ENCODE measurements at regions not wholly inside any gene's neighbourhood (a gene's known extent, or its start where the extent isn't known, plus 50 kb on each side); places are given as distances from the start of the nearest gene placed in this dataset.
"Not testable (repeated sequence)": the region's sequence is repeated elsewhere in the genome, so short reads cannot be mapped to it uniquely, and the experiment has no call there.

GRCh38 chr7:10646194-10646593, 327.5 kb upstream of the PHF14 start:
- no peak for FAIRE-seq

GRCh38 chr7:10648289-10648688, 325.4 kb upstream of the PHF14 start:
- FAIRE-seq = no peak

GRCh38 chr7:10649120-10649519, 324.6 kb upstream of the PHF14 start:
- not testable (repeated sequence) for FAIRE-seq

- FAIRE-seq = no peak
Observed at GRCh38 chr7:10655031-10655430, 318.6 kb upstream of the PHF14 start.

GRCh38 chr7:10657201-10657600, 316.5 kb upstream of the PHF14 start:
- no peak for FAIRE-seq

- FAIRE-seq = no peak
Observed at GRCh38 chr7:10657837-10658236, 315.8 kb upstream of the PHF14 start.

GRCh38 chr7:10662491-10662890, 311.2 kb upstream of the PHF14 start:
- no peak for FAIRE-seq

GRCh38 chr7:10662982-10663884, 310.4 kb upstream of the PHF14 start:
- FAIRE-seq = no peak

- no peak for FAIRE-seq
Observed at GRCh38 chr7:10672186-10672585, 301.5 kb upstream of the PHF14 start.

GRCh38 chr7:10677211-10677610, 296.5 kb upstream of the PHF14 start:
- FAIRE-seq = no peak

GRCh38 chr7:10677668-10678232, 295.9 kb upstream of the PHF14 start:
- FAIRE-seq = no peak

GRCh38 chr7:10684606-10685005, 289.1 kb upstream of the PHF14 start:
- FAIRE-seq = no peak

GRCh38 chr7:10685040-10685439, 288.6 kb upstream of the PHF14 start:
- FAIRE-seq = no peak

- FAIRE-seq = no peak
Observed at GRCh38 chr7:10688544-10688943, 285.1 kb upstream of the PHF14 start.

- no peak for FAIRE-seq
Observed at GRCh38 chr7:10696064-10696463, 277.6 kb upstream of the PHF14 start.

GRCh38 chr7:10703059-10703458, 270.6 kb upstream of the PHF14 start:
- FAIRE-seq = no peak

GRCh38 chr7:10703981-10704380, 269.7 kb upstream of the PHF14 start:
- no peak for FAIRE-seq

GRCh38 chr7:10704653-10705052, 269.0 kb upstream of the PHF14 start:
- no peak for FAIRE-seq

GRCh38 chr7:10706875-10707493, 266.7 kb upstream of the PHF14 start:
- no peak for FAIRE-seq

GRCh38 chr7:10707519-10707918, 266.2 kb upstream of the PHF14 start:
- FAIRE-seq = no peak

GRCh38 chr7:10708447-10708846, 265.2 kb upstream of the PHF14 start:
- FAIRE-seq = no peak

- FAIRE-seq = no peak
Observed at GRCh38 chr7:10718768-10719167, 254.9 kb upstream of the PHF14 start.

- FAIRE-seq = no peak
Observed at GRCh38 chr7:10720042-10720441, 253.6 kb upstream of the PHF14 start.

GRCh38 chr7:10721289-10721688, 252.4 kb upstream of the PHF14 start:
- no peak for FAIRE-seq

Measured in G401.6 (cell line).